Keratinocyte (primary cell): ENCODE measurements at regions not wholly inside any gene's neighbourhood (a gene's known extent, or its start where the extent isn't known, plus 50 kb on each side); places are given as distances from the start of the nearest gene placed in this dataset.

Experiments used
- DNase-seq: peaks from one replicate; pipeline ENCODE4 v3.0.0-alpha.2; 2011; ENCODE audit warnings: low read depth, missing footprints, low spot score
- FAIRE-seq: peaks from 2 replicates; lab custom pipeline; 2011; peaks lifted over from hg19 to GRCh38; lab: Jason Lieb, UNC
- H2AFZ ChIP-seq: 2 replicates; pipeline ENCODE4 v1.6.0; 2012; ENCODE audit warnings: low read length, control low read depth, inconsistent platforms; ENCODE audit not compliant: control insufficient read depth
- H3K27ac ChIP-seq: 2 replicates; pipeline ENCODE4 v1.5.1; 2011; ENCODE audit warnings: low read length; ENCODE audit not compliant: control insufficient read depth, insufficient read depth
- H3K27me3 ChIP-seq: 3 replicates; pipeline ENCODE4 v1.6.0; 2011; ENCODE audit warnings: low read length; ENCODE audit not compliant: control insufficient read depth, insufficient read depth; ENCODE audit errors: extremely low read depth
- H3K36me3 ChIP-seq, 2 experiments: 2 replicates in 1 of 2; 3 replicates in 1 of 2; pipeline ENCODE4 v1.5.1; 2011; ENCODE audit warnings: low read length in 2 of 2, mild to moderate bottlenecking in 1 of 2; ENCODE audit not compliant: control insufficient read depth in 2 of 2, insufficient read depth in 2 of 2; ENCODE audit errors: extremely low read depth in 1 of 2
- H3K4me1 ChIP-seq: 3 replicates; pipeline ENCODE4 v1.5.1; 2011; ENCODE audit warnings: low read length; ENCODE audit not compliant: control insufficient read depth, insufficient read depth; ENCODE audit errors: extremely low read depth
- H3K4me2 ChIP-seq: 3 replicates; pipeline ENCODE4 v1.6.0; 2011; ENCODE audit warnings: low read depth, low read length; ENCODE audit not compliant: control insufficient read depth, insufficient read depth; ENCODE audit errors: extremely low read depth
- H3K4me3 ChIP-seq, 3 experiments: fragments of 200-600 bp in 1 of 3; sonication (generic) in 1 of 3; 2 replicates in 2 of 3; 3 replicates in 1 of 3; pipeline ENCODE4 v1.5.1; 2011 to 2016; ENCODE audit warnings: low read length in 3 of 3, mild to moderate bottlenecking in 3 of 3, control low read depth in 2 of 3, inconsistent platforms in 1 of 3, low read depth in 1 of 3, mixed read lengths in 1 of 3, mixed run types in 1 of 3, moderate library complexity in 1 of 3; ENCODE audit not compliant: control insufficient read depth in 2 of 3, insufficient read depth in 2 of 3; ENCODE audit errors: extremely low read depth in 1 of 3
- H3K79me2 ChIP-seq: 2 replicates; pipeline ENCODE4 v1.6.0; 2012; ENCODE audit warnings: low read length; ENCODE audit not compliant: control insufficient read depth, insufficient read depth
- H3K9ac ChIP-seq: 3 replicates; pipeline ENCODE4 v1.6.0; 2011; ENCODE audit warnings: low read length; ENCODE audit not compliant: control insufficient read depth, insufficient read depth; ENCODE audit errors: extremely low read depth
- H3K9me1 ChIP-seq: 3 replicates; pipeline ENCODE4 v1.6.0; 2011; ENCODE audit warnings: low read length; ENCODE audit not compliant: control insufficient read depth, insufficient read depth; ENCODE audit errors: extremely low read depth
- H3K9me3 ChIP-seq: 2 replicates; pipeline ENCODE4 v1.5.1; 2012; ENCODE audit warnings: low read depth, low read length; ENCODE audit not compliant: control insufficient read depth
- H4K20me1 ChIP-seq: 3 replicates; pipeline ENCODE4 v1.6.0; 2011; ENCODE audit warnings: low read length; ENCODE audit not compliant: control insufficient read depth, insufficient read depth; ENCODE audit errors: extremely low read depth
- EZH2 ChIP-seq: IDR thresholded peaks from one replicate; pipeline ENCODE4 v1.6.1; 2012; ENCODE audit warnings: inconsistent platforms, mild to moderate bottlenecking, low read length, moderate library complexity
- dilution Hi-C: fragments of 300-500 bp; cut with MboI; formaldehyde crosslinking; loops from one replicate; pipeline ENCODE4 v1.7.0; 2020; ENCODE audit warnings: low sequenced_read_pairs; ENCODE audit not compliant: extremely low pct_ligation_motif_present
- TF ChIP-seq, protein P1 (sequence below), 3 experiments: IDR thresholded peaks in 1 of 3; conservative IDR thresholded peaks in 1 of 3; optimal IDR thresholded peaks in 1 of 3; 2 replicates in 2 of 3; 3 replicates in 1 of 3; pipeline versions ENCODE3 to v1.5.1; 2011; ENCODE audit warnings: low read length in 3 of 3, mild to moderate bottlenecking in 3 of 3, moderate library complexity in 2 of 3, control low read depth in 1 of 3, inconsistent platforms in 1 of 3; ENCODE audit not compliant: insufficient read depth in 2 of 3; ENCODE audit errors: extremely low read depth in 1 of 3

DNA sequence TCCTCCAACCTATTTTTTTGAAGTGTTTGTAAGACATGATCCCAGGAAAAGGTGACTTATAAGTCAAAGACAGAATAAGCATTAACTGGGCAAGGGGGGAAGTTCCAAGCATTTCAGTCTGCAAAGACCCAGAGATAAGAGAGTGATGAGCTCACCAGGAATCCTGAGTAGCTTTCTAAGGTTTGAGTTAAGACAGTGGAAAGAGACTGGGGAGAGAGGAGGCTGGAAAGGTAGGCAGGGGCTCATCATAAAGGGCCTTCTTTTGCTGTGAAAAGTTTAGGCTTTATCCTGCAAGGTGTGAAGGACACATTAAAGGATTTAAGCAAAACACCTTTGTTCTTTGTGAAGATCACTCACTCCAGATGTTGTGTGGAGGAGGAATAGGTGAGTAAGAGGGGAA lies 438.8 kb downstream of the CHL1 start:
- Histone ChIP-seq H3K9ac (no peak overlapping the region), H3K4me3 (no peak overlapping the region), H4K20me1 (no peaks in the 10 kb centered on the region), H2AFZ (no peak overlapping the region), H3K4me1 (no peaks in the 10 kb centered on the region), H3K27me3 (no peaks in the 10 kb centered on the region), H3K79me2 (no peaks in the 10 kb centered on the region), H3K9me3 (no peaks in the 10 kb centered on the region), H3K27ac (no peak overlapping the region), H3K36me3 (no peaks in the 10 kb centered on the region), H3K4me2 (no peak overlapping the region), H3K9me1 (no peaks in the 10 kb centered on the region)
- DNase-seq (no peak), FAIRE-seq (no peak)
- dilution Hi-C loops, result no loop called here
- TF ChIP-seq EZH2, result no peak
- TF ChIP-seq, protein P1, sequence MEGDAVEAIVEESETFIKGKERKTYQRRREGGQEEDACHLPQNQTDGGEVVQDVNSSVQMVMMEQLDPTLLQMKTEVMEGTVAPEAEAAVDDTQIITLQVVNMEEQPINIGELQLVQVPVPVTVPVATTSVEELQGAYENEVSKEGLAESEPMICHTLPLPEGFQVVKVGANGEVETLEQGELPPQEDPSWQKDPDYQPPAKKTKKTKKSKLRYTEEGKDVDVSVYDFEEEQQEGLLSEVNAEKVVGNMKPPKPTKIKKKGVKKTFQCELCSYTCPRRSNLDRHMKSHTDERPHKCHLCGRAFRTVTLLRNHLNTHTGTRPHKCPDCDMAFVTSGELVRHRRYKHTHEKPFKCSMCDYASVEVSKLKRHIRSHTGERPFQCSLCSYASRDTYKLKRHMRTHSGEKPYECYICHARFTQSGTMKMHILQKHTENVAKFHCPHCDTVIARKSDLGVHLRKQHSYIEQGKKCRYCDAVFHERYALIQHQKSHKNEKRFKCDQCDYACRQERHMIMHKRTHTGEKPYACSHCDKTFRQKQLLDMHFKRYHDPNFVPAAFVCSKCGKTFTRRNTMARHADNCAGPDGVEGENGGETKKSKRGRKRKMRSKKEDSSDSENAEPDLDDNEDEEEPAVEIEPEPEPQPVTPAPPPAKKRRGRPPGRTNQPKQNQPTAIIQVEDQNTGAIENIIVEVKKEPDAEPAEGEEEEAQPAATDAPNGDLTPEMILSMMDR (optimal IDR thresholded peaks at IDR 0.05 in 1 of 3, IDR thresholded peaks at IDR 0.05 in 1 of 3, conservative IDR thresholded peaks at IDR 0.05 in 1 of 3; ENCODE audit: extremely low read depth in 1 of 3, insufficient read depth in 2 of 3, low read length in 3 of 3), result no peak

DNA sequence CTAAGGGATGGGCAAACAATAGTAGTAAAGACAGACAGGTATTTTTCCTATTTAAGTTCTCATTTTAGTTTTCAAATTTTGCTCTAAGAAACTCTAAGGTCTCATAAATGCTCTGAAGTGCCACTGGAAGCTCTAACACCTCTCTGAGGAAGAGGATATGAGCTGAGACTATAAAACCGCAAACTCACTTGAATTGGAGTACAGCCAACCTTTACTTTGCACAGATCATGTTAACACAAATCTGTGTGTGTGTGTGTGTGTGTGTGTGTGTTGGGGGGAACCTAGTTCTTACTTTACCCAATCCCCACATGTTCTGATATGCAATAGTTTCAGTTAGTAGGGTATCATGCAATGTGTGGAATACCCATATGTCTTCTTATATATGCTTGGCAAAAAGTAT lies 446.8 kb downstream of the CHL1 start:
- no peaks in the 10 kb centered on the region for H3K36me3 ChIP-seq
- no peak overlapping the region for H3K27ac ChIP-seq
- no peaks in the 10 kb centered on the region for H3K9me1 ChIP-seq
- no peak for TF ChIP-seq EZH2
- TF ChIP-seq, protein P1 (optimal IDR thresholded peaks at IDR 0.05 in 1 of 3, IDR thresholded peaks at IDR 0.05 in 1 of 3, conservative IDR thresholded peaks at IDR 0.05 in 1 of 3; ENCODE audit: extremely low read depth in 1 of 3, insufficient read depth in 2 of 3, low read length in 3 of 3), result no peak
- no peaks in the 10 kb centered on the region for H4K20me1 ChIP-seq
- dilution Hi-C loops, result no loop called here
- no peaks in the 10 kb centered on the region for H3K9me3 ChIP-seq
- no peak overlapping the region for H3K4me3 ChIP-seq
- FAIRE-seq (no peak), DNase-seq (no peak)
- no peak overlapping the region for H2AFZ ChIP-seq
- no peak overlapping the region for H3K4me2 ChIP-seq
- H3K9ac ChIP-seq, result no peak overlapping the region
- H3K79me2 ChIP-seq, result no peaks in the 10 kb centered on the region
- H3K27me3 ChIP-seq, result no peaks in the 10 kb centered on the region
- no peaks in the 10 kb centered on the region for H3K4me1 ChIP-seq
